ENCODE measurements at regions not wholly inside any gene's neighbourhood (a gene's known extent, or its start where the extent isn't known, plus 50 kb on each side); places are given as distances from the start of the nearest gene placed in this dataset.

DNA sequence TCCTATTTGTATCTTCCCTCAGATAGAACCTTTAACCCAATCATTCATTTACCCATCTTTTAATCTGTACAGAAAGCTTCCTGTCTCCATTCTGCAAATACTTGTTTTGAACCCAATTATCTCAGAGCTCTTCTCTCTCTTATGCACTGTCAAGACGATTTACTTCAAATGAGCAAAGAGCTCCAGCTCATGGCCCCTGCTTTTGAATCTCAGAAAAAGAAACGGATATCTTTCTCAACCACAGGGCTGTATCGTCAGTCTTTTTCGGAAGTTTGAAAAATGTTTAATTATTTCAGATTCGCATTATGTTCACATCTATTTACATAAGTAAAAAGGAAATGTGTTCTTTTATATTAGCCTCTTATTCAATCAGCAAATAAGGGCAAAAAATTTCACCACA is 322.7 kb upstream of the NBEA start:
- no peak overlapping the region for H3K4me3 ChIP-seq
- TF ChIP-seq POLR2A (IDR thresholded peaks at IDR 0.05) (no peak), POLR2AphosphoS5 (IDR thresholded peaks at IDR 0.05) (no peak)
- TF ChIP-seq, protein P1, sequence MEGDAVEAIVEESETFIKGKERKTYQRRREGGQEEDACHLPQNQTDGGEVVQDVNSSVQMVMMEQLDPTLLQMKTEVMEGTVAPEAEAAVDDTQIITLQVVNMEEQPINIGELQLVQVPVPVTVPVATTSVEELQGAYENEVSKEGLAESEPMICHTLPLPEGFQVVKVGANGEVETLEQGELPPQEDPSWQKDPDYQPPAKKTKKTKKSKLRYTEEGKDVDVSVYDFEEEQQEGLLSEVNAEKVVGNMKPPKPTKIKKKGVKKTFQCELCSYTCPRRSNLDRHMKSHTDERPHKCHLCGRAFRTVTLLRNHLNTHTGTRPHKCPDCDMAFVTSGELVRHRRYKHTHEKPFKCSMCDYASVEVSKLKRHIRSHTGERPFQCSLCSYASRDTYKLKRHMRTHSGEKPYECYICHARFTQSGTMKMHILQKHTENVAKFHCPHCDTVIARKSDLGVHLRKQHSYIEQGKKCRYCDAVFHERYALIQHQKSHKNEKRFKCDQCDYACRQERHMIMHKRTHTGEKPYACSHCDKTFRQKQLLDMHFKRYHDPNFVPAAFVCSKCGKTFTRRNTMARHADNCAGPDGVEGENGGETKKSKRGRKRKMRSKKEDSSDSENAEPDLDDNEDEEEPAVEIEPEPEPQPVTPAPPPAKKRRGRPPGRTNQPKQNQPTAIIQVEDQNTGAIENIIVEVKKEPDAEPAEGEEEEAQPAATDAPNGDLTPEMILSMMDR (IDR thresholded peaks at IDR 0.05 in 8 of 11, conservative IDR thresholded peaks at IDR 0.05 in 3 of 11), result no peak
- intact Hi-C loops (cut with DNase I; ENCODE audit: low total_unique reads), result no loop called here

DNA sequence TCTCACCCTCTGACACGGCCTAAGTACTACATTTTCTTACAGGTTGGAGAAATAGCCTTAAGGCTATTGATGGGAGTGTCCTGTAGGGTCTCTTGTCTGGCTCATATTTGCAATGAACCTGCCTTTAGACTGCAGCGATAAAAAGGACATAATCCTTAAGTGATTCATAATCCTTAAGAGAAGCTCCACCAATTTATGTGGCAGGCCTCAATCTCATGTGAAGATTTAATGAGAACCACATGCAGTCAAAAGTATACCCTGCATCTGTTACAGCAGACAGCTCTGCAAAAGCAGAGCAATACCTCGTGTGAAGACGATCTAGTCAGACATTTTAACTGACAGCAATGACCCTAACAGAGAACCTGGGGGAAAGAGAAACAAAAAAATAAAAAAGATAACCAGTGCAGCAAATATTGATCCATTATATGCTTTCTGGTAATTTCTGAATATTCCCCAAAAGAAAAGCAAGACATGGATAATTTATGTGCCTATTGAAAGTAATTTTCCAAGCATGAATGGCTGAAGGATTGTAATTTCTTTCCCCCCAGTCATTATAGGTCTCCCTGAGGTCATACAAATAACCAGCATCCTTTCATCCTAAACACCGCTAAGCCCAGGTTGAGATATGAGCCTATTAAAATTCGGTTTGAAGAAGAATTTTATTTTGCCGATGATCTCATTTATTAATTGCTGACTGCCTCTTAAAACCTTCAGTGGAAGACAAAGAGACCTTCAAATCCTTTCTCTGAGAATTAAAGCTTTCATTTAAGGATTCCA is 321.8 kb upstream of the NBEA start:
- Histone ChIP-seq H3K27ac (no peak overlapping the region), H3K4me3 (no peak overlapping the region), H3K27me3 (replicated peaks in 1 of 7) (no peaks in the 10 kb centered on the region), H3K36me3 (no peaks in the 10 kb centered on the region), H3K4me1 (no peaks in the 10 kb centered on the region), H3K9me3 (no peaks in the 10 kb centered on the region)
- TF ChIP-seq, protein P1 (IDR thresholded peaks at IDR 0.05 in 8 of 11, conservative IDR thresholded peaks at IDR 0.05 in 3 of 11), result no peak
- TF ChIP-seq POLR2AphosphoS5 (IDR thresholded peaks at IDR 0.05) (no peak), POLR2A (IDR thresholded peaks at IDR 0.05) (no peak)
- no peak for DNase-seq
- 62 to 83% (median 77%) methylated on average over 7 of the region's 7 CpGs for WGBS, 5 donors
- intact Hi-C loops (cut with DNase I; ENCODE audit: low total_unique reads), result no loop called here

More for the DNA sequence above, 322.7 kb upstream of the NBEA start:
- Histone ChIP-seq H3K27me3 (replicated peaks in 1 of 7) (no peaks in the 10 kb centered on the region), H3K4me1 (no peaks in the 10 kb centered on the region), H3K27ac (no peak overlapping the region), H3K9me3 (no peaks in the 10 kb centered on the region), H3K36me3 (no peaks in the 10 kb centered on the region)
- no peak for DNase-seq
- 84 to 91% (median 85%) methylated on average over 5 of the region's 5 CpGs for WGBS, 5 donors

DNA sequence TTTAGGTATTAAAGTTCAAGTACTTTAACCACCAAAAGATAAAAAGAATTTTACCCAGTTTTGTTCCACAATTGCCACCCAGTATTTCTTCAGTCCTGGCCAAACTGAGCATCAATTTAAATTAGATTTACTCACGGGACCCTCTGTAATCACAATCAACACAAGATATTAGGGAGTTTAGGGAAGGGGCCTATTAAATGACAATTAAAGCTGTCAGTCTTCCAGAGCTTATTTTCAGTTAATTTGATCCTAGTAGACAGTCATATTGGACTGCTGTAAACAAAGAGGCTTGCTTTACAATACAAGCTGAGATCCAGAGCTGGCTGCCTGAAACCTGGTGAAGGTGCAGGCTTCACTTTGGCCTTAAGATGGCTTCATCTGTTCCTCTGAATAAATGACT is 321.2 kb upstream of the NBEA start:
- H3K27ac ChIP-seq, result no peak overlapping the region
- H3K36me3 ChIP-seq, result no peaks in the 10 kb centered on the region
- TF ChIP-seq POLR2AphosphoS5 (IDR thresholded peaks at IDR 0.05), result no peak
- TF ChIP-seq, protein P1 (IDR thresholded peaks at IDR 0.05 in 8 of 11, conservative IDR thresholded peaks at IDR 0.05 in 3 of 11), result no peak
- TF ChIP-seq POLR2A (IDR thresholded peaks at IDR 0.05), result no peak
- intact Hi-C loops (cut with DNase I; ENCODE audit: low total_unique reads), result no loop called here
- no peaks in the 10 kb centered on the region for H3K9me3 ChIP-seq
- 55 to 77% (median 71%) methylated on average over 1 of the region's 1 CpG for WGBS, 5 donors
- H3K4me1 ChIP-seq, result no peaks in the 10 kb centered on the region
- H3K27me3 ChIP-seq (replicated peaks in 1 of 7), result no peaks in the 10 kb centered on the region
- no peak overlapping the region for H3K4me3 ChIP-seq
- no peak for DNase-seq

DNA sequence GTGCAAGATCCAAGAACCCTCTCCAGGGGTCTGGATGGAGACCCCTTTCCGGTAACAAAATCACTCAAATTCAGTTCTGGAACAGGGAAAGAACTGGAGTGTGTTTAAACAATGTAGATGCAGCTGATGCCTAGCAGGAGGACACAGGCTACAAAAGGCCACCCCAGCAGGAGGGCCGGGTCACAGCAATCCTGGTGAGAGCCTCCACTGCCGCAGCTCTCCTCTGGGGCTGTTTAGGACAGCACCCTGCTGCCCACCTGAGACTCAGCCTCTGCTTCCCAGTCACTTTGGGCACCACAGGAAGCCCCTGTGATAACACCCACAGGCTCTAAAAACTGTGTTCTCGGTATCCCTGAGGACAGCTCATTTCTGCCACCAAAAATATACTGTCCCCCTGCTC is 318.7 kb upstream of the NBEA start:
- intact Hi-C loops (cut with DNase I; ENCODE audit: low total_unique reads), result no loop called here
- H3K4me1 ChIP-seq, result no peaks in the 10 kb centered on the region
- 78 to 90% (median 85%) methylated on average over 2 to 4 of the region's 4 CpGs for whole genome bisulfite sequencing, 5 donors
- no peaks in the 10 kb centered on the region for H3K36me3 ChIP-seq
- H3K27ac ChIP-seq, result no peak overlapping the region
- H3K27me3 ChIP-seq (replicated peaks in 1 of 7), result no peaks in the 10 kb centered on the region
- TF ChIP-seq POLR2A (IDR thresholded peaks at IDR 0.05), result no peak
- TF ChIP-seq, protein P1 (IDR thresholded peaks at IDR 0.05 in 8 of 11, conservative IDR thresholded peaks at IDR 0.05 in 3 of 11), result no peak
- TF ChIP-seq POLR2AphosphoS5 (IDR thresholded peaks at IDR 0.05), result no peak
- no peak for DNase-seq
- no peaks in the 10 kb centered on the region for H3K9me3 ChIP-seq
- H3K4me3 ChIP-seq, result no peak overlapping the region

All from spleen (tissue), 11 donors.